NOMO-1 treated with DMSO at 0.1 percent for 48 hours (cell line): ENCODE measurements at regions not wholly inside any gene's neighbourhood (a gene's known extent, or its start where the extent isn't known, plus 50 kb on each side); places are given as distances from the start of the nearest gene placed in this dataset.

Source experiments
- DNase-seq: peaks from one replicate; lab custom pipeline; 2025; ENCODE audit not compliant: unreplicated experiment; lab: John Stamatoyannopoulos, UW

DNA sequence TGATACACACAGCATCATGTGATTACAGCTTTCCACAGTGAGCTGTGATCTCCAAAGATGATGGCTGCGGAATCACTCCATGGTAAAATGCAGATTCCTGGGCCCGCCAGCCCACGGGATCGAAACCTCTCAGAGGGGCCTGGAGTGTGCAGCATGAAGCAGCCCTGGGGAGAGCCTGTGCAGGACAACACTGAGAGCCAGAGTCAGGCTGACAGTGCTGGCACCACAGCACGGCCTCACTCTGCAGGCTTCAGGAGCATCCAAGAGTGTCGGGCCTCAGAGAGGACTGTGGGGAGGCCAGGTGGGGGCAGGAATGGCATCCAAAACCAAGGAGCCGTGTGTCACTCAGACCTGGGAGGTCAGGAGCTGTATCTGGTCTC lies 533.4 kb downstream of the TCERG1L start:
- no peak for DNase-seq

DNA sequence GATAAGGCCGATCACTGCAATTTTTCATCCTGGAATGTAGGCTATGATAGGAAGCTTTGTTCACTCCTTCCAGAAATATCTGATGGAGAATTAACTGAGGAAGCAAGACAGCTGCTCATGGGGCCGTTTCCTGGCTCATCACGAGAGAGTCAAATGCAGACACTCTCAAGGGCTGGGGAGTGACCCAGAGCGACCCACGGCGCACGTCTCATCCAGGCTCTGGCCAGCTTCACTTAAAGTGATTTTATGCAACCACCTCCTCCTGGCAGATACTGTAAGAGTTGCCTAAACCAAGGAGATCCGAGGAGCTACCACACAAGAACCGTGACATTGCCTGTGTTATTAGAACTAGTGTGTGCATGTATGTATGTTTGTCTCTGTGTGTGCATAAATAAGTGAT lies 530.8 kb downstream of the TCERG1L start:
- no peak for DNase-seq

DNA sequence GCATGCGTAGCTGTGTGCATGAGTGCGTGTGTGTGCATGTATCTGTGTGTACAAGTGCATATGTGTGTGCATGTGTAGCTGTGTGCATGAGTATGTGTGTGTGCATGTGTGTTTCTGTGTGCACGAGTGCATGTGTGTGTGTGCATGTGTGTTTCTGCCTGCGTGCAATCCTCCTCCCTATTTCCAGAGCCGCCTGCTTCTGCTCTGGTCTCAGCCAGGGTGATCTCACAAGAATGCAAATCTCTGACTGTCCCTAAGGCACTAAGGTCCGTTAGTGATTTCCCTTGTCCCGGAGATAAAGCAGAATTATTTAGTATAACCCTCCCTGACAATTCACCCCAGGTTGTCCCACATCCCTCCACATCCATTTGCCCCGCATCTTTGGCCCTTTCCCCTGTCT lies 530.3 kb downstream of the TCERG1L start:
- DNase-seq: no peak

DNA sequence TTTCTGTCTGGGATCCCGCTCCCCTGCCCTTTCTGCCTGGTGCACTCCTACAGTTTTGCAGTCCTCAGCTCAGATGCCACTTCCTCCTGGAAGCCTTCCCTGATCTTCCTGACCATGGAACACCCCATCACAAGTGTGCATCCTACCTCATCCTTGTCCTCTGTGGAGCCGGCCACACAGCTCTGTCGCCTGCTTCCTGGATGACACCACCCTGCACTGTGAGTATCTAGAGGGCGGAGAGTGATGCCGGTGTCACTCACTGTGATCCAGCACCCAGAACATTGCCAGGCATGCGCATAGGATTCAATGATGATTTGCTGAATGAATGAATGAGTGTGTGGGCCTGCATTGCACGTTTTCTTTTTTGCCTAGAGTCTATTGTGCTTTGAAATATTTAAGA lies 529.9 kb downstream of the TCERG1L start:
- no peak for DNase-seq

DNA sequence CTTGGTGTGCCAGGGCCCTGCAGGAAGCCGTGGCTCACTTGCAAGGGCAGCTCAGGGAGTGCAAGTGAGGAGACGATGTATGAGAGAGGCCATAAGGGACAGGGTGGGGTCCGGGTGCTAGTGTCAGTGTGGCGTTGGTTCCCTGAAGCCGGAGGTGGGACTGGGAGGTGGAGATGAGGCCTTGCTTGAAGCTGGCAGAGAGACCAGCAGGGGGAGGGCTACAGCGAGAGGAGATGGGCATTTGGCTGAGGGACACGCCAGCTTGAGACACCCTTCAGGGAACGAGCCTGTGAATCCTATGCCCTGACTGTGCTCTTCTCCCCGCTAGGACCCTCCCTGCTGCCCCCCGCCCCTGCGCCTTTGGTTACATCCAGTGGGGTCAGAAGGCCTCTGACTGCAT lies 529.1 kb downstream of the TCERG1L start:
- DNase-seq: no peak

DNA sequence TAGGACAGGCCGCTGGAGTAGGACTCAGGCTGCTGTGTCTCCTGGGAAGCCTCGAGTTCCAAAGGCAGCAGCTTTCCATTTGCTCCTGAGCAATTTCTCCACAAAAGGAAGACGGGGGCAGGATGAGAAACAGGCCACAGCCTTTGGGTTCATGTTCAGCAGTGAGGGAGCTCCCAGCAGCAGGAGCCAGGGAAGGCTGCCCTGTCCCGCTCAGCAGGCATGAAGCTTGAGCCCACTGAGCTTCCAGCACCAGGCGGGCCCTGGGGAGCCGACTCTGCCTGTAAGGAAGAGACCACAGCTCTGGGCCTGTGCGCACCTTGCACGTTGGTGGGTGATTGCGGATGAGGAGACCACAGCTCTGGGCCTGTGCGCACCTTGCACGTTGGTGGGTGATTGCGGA lies 527.2 kb downstream of the TCERG1L start:
- no peak for DNase-seq

DNA sequence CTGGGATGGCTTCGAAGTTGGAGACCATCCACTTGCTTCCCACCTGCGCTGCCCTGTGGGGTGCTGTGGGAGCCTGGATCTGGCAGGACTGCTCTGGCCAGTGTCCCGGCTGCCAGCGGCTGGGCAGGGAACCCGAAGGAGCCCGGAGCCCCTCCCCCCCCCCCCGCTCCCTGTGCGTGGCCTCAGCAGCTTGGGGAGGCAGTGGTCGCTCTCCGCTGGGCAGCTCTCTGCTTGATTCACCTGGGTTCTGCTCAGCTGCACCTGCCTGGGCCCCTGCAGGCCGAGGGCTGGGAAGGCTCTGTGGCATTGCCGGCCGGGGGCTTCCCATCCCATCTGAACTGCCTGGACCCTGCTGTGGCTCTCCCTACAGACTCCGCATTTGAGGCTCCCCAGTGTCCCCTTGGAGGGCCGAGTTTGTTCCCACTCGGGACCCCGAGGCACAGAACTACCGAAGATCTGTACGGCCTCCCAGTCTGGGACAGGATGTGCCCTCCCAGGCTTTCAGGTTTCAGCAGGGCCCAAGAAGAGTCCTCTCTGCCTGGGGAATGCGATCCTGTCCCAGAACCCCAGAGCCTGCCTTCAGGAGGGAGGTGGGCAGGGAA lies 525.1 kb downstream of the TCERG1L start:
- DNase-seq: no peak

DNA sequence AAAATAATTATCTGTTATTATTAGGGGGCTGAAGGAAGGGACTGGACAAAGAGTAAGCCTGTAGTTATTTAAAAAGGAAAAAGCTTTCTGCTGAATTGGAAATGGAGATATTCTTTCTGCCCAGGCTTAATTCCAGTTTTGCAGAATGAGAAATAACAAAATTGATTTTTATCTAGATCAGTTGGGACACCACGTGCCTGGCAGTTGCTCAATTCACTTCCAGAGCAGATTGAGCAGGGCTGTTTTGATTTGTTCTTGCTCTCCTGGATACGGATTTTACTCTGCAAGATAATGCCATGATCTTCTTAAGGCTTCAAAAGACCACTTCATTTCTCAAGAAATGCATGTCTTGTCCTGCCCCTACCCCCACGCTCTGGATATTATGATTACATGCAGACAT lies 524.3 kb downstream of the TCERG1L start:
- no peak for DNase-seq

DNA sequence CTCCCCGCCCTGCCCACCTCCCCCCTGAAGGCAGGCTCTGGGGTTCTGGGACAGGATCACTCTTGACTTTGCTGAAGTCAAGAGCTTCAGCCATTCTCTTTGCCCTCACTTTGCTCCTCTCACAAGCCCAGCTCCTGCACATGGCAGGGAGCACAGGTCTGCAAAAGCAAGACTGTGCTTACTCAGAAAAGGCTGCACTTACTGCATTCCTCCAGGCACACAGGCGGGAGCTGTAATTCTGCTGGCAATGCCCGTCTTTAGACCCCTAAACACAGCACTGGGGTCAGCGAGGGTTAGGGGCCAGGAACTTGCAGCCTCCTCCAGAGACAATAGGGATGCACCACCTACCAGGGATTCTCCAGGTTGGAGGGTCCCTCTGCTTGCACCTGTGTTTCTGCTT lies 523.7 kb downstream of the TCERG1L start:
- no peak for DNase-seq

DNA sequence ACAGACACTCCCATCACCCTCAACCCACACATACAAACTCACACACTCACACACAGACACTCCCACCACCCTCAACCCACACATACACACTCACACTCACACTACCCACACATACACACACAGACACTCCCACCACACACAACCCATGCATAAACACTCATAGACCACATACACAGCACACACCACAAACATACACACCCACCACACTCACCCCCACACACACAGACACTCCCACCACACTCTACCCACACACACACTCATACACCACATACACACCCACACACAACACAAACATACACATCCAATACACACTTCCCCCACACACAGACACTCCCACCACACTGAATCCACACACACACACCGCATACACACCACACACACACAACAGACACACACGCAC lies 521.2 kb downstream of the TCERG1L start:
- DNase-seq: no peak

DNA sequence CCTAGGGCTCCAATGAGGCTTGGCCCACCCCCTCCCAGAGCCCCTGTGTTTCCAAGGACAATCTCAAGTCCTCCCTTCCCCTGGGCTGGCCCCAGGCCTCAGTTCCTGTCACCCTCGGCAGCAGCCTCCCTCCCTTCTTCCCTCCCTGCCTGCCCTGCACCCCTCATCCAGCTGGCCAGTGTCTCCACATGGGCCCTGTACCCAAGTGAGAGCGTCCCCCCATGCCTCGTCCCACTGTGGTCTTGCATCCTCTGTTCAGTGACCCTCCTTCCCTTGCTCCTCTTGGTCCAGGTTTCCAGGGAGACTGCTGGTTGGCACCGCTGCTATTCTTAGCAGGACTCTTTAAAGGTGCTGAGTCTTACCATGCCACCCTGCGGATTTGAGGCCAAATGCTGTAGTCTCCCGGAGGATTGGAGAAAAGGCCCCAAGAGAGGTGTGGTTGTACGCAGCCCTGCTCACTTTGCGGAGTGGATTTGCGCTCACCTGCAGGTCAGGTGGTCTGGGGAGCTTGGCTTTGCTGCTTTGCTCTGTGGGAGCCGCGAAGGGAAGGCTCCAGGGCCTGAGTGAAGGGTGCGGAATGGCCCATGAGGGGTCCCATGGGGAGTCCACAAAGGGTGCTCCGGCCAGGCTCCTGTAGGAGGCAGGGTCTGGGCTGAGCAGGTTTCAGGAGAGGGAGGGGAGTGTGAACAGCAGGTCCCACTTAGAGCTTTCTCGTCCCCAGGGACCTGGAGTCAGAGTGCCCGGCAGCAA lies 519.2 kb downstream of the TCERG1L start:
- DNase-seq: no peak

DNA sequence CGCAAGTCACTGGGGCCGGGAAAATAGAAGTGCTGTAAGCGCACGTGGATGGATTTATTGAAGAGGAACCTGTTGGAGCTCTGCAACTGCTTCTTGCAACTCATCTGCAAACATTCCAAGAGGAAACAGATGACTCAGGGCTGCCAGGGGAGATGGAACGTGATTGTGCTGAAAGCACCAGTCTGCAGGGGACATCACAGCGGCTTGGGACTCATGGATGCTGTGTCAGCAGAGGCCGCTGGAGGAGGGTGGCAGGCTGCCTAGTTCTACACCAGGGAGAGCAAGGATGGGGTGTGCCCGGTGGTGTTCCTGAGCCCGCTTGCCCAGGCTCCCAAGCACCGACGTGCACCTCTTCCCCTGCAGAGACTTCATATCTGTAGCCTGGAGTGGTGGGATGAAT lies 515.7 kb downstream of the TCERG1L start:
- no peak for DNase-seq

DNA sequence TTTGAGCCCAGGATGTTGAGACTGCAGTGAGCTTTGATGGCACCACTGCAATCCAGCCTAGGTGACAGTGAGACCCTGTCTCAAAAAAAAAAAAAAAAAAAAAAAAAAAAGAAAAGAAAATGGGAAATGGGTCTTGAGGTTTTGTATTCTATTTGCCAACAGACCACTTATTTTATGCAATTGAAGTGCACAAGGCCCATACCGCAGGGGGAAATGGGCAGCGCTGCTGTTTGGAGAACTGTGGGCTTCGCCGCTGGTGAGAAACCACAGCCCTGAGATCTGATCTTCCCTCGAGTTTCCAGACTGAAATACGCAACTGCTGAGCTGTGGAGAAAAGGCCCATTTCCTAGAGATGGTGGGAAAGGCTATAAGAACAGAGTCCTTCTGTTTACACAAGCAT lies 512.0 kb downstream of the TCERG1L start:
- DNase-seq: no peak

DNA sequence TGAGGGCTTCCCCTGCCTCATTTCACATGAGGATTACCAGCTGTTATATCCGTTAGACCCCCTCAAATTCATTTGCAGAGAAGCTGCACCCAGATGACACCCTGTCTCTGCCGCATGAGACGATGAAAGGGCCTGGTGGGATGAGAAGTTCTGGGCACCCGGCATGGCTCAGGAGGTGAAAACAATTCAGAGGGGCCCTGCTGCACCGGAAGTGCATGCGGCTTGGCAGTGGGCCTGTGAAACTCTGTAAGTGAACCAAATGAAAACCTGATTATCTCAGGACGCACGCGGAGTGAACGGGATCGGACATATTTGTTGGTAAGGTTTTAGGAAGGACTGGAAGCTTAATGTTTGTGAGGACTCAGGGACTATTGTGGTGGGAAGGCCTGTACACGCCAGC lies 511.2 kb downstream of the TCERG1L start:
- DNase-seq: no peak

DNA sequence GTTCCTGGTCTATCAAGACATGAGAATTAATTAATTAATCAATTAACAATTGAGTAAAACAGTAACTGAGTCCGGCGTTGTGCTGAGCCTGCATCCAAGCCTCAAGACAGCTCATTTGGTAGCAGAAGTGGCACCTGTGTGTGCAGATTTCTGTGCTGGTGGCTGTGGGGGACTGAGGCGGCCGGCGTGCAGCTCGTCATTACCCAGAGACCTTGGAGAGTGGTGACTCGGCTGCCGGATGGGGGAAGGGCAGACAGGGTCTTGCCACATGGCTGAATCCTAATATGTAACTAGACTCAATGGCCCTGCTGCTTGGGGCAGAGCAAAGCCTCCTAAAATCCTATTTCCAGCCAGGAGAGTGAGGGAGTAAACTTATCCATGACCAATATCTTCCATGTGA lies 510.2 kb downstream of the TCERG1L start:
- no peak for DNase-seq

DNA sequence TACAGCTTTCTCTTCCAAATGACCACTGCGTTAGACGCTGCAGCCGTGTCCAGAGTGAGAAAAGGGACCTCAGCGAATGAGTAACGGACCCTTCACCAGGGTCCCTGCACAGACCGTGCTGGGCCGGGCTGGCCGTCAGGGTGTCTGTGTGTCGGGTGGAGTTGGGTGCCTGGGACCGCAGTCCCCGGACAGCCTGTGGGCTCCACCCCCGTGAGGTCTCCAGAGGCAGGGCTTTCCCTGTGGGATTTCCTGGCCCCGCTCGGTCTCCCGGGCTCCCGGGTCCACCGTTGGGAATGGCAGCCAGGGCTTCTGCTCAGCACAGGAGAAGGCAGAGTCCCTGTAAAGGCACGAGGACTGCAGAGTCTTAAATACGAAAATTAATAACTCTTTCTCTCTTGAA lies 509.7 kb downstream of the TCERG1L start:
- no peak for DNase-seq

DNA sequence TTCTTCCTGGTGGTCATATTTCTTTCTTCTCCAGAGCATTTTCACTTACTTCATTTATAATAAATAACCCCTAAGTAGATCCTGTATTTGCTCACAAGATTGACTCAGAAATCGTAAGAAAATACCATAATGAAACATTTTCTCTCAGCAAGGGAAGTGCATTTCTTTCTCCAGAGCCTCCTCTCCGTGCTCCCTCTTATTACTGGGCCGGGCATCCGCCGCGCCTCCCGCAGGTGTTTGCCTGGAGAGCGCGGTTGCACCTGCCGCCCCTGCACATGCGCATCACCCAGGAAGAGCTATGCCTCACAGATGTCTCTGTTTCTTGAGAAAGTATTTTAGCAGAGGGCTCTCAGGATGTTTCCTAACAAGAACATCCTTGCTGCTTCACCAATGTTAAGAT lies 509.2 kb downstream of the TCERG1L start:
- DNase-seq: no peak

DNA sequence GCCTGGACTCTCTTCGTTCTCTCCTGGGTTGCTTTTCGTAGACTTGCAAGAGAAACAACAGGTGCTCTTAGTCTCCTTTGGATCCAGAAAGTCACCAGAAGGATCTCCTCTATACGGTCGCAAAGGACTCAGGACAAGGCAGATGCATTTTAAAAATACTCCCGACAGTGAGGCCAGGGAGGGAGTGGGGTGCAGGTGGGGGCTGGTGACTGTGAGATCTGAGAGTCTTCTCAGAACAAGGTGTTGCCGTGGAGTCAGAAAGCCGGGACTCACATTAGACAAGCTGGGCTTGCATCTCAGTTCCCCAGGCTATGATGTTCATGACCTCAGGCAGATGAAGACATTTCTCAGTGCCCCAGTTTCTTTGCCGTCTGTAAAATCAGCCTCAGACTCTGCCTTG lies 507.2 kb downstream of the TCERG1L start:
- no peak for DNase-seq

DNA sequence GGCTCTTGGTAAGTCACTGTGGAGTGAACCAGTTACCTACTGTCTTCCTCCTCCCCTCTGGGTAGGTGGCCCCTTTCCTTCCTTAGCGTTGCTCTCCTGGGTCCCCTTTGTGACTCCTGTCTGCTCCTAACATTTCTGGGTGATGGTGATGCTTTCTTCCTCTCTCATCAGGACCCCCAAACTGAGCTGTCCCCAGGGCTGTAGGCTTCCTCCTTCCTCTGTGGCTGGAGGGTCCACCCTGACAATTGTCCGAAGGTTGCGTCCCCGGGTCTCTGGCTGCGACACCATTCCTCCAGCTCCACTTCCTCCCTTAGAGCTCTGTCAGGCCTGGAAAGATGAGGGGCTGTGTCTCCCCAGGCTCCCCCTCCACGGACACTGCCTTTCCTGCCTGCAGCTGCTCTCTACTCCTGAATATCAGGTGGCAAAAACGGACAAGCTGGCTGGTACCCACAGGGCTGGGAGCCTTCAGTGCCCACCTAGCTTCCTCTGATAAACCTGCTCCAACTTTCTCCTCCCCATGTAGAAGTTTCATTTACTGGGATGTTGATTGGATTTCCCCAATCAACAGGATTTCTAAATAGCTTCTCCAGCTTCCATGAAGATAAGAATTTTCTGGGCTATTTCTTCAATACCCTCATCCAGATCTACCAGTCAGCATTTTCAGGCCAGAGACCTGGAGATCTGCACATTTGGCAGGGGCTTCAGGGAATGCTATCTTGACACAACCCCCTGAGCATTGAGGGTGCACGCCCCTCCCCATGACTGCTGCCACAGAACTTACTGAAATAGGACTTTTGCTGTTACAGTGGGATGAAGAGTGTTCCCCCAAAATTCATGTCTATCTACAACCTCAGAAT lies 506.5 kb downstream of the TCERG1L start:
- no peak for DNase-seq

DNA sequence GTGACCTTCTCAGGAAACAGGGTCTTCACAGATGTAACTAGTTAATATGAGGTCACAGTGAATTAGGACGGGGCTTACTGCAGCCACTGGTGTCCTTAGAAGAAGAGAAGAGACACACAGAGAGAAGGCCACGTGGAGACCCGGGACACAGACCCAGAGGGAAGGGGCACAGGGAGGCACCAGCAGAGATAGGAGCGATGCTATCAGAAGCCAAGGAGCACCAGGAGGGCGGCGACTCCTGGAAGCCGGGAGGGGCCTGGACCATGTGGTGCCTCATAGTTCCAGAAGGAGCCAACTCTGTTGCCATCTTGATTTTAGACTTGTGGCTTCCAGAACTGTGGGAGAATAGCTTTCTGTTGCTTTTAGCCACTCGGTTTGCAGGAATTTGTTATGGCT lies 505.9 kb downstream of the TCERG1L start:
- DNase-seq: no peak

DNA sequence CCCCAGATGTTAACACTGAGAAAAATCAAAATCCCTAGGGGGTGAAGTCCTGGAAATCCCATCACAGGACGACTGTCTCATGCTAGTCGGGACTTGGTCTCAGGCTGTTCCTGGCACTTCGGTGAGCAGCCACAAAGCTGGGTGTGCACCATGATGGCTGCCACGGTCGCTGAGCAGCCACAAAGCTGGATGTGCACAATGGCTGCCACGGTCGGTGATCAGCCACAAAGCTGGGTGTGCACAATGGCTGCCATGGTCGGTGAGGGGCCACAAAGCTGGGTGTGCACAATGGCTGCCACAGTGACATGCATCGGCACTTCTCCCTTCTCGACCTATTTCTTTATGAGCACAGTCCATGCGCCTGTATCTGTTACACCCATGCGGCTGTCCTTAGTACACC lies 505.1 kb downstream of the TCERG1L start:
- no peak for DNase-seq

DNA sequence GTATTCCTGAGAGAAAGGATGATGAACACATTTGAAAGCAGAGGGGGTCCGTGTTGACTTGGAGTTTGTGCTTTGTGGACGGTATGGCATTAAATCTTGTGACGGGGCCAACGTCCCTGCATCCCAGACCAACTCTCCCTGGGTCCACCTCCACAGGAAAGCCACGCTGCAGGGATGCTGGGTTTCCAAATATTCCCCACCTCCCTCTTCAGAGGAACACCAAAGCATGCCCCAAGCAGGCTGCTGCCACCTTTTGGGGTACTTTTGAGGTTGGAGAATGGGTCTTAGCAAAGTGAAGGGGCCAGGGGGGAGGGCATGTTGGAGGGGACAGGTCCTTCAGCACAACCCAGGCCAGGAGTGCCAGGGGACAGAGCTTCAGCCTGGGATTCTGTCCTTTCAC lies 504.4 kb downstream of the TCERG1L start:
- DNase-seq: no peak
